ENCODE measurements at regions not wholly inside any gene's neighbourhood (a gene's known extent, or its start where the extent isn't known, plus 50 kb on each side); places are given as distances from the start of the nearest gene placed in this dataset.
"Not testable (repeated sequence)": the region's sequence is repeated elsewhere in the genome, so short reads cannot be mapped to it uniquely, and the experiment has no call there.

- no peak for DNase-seq (ENCODE audit: low read depth in 2 of 3, low spot score in 2 of 3)
These were observed 258.1 kb downstream of the PCNX1 start for GRCh38 chr14:71165121-71166031.

GRCh38 chr14:71166180-71166837, 259.1 kb downstream of the PCNX1 start:
- DNase-seq (ENCODE audit: low read depth in 2 of 3, low spot score in 2 of 3) = no peak

- not testable (repeated sequence) for DNase-seq (ENCODE audit: low read depth in 2 of 3, low spot score in 2 of 3)
These were observed 260.2 kb downstream of the PCNX1 start for GRCh38 chr14:71167325-71167950.

- peak in 2 of 3 experiments; percentile 9 for DNase-seq (ENCODE audit: low read depth in 2 of 3, low spot score in 2 of 3)
These were observed 260.9 kb downstream of the PCNX1 start for GRCh38 chr14:71168161-71168560.

GRCh38 chr14:71168564-71169427, 261.5 kb downstream of the PCNX1 start:
- DNase-seq (ENCODE audit: low read depth in 2 of 3, low spot score in 2 of 3) = peak in 1 of 3 experiments; percentile 8

- DNase-seq (ENCODE audit: low read depth in 2 of 3, low spot score in 2 of 3) = no peak
These were observed 262.6 kb downstream of the PCNX1 start for GRCh38 chr14:71169861-71170260.

GRCh38 chr14:71175491-71175890, 268.2 kb downstream of the PCNX1 start:
- DNase-seq (ENCODE audit: low read depth in 2 of 3, low spot score in 2 of 3) = no peak

- DNase-seq (ENCODE audit: low read depth in 2 of 3, low spot score in 2 of 3) = no peak
These were observed 271.8 kb downstream of the PCNX1 start for GRCh38 chr14:71179066-71179465.

- no peak for DNase-seq (ENCODE audit: low read depth in 2 of 3, low spot score in 2 of 3)
These were observed 273.1 kb downstream of the PCNX1 start for GRCh38 chr14:71180397-71180796.

GRCh38 chr14:71181215-71182003, 274.1 kb downstream of the PCNX1 start:
- no peak for DNase-seq (ENCODE audit: low read depth in 2 of 3, low spot score in 2 of 3)

GRCh38 chr14:71183876-71184689, 276.8 kb downstream of the PCNX1 start:
- DNase-seq (ENCODE audit: low read depth in 2 of 3, low spot score in 2 of 3) = no peak

GRCh38 chr14:71185637-71186036, 278.4 kb downstream of the PCNX1 start:
- no peak for DNase-seq (ENCODE audit: low read depth in 2 of 3, low spot score in 2 of 3)

- no peak for DNase-seq (ENCODE audit: low read depth in 2 of 3, low spot score in 2 of 3)
These were observed 280.5 kb downstream of the PCNX1 start for GRCh38 chr14:71187633-71188356.

- no peak for DNase-seq (ENCODE audit: low read depth in 2 of 3, low spot score in 2 of 3)
These were observed 283.6 kb downstream of the PCNX1 start for GRCh38 chr14:71190770-71191374.

GRCh38 chr14:71193663-71194062, 286.4 kb downstream of the PCNX1 start:
- no peak for DNase-seq (ENCODE audit: low read depth in 2 of 3, low spot score in 2 of 3)

GRCh38 chr14:71194251-71194650, 287.0 kb downstream of the PCNX1 start:
- DNase-seq (ENCODE audit: low read depth in 2 of 3, low spot score in 2 of 3) = no peak

- DNase-seq (ENCODE audit: low read depth in 2 of 3, low spot score in 2 of 3) = no peak
These were observed 289.7 kb downstream of the PCNX1 start for GRCh38 chr14:71196921-71197320.

GRCh38 chr14:71198687-71199086, 291.4 kb downstream of the PCNX1 start:
- no peak for DNase-seq (ENCODE audit: low read depth in 2 of 3, low spot score in 2 of 3)
